ENCODE measurements at regions not wholly inside any gene's neighbourhood (a gene's known extent, or its start where the extent isn't known, plus 50 kb on each side); places are given as distances from the start of the nearest gene placed in this dataset.
A peak's percentile ranks its signal among the peaks of the same experiment; 100 is the strongest.

- TF ChIP-seq, protein P1, sequence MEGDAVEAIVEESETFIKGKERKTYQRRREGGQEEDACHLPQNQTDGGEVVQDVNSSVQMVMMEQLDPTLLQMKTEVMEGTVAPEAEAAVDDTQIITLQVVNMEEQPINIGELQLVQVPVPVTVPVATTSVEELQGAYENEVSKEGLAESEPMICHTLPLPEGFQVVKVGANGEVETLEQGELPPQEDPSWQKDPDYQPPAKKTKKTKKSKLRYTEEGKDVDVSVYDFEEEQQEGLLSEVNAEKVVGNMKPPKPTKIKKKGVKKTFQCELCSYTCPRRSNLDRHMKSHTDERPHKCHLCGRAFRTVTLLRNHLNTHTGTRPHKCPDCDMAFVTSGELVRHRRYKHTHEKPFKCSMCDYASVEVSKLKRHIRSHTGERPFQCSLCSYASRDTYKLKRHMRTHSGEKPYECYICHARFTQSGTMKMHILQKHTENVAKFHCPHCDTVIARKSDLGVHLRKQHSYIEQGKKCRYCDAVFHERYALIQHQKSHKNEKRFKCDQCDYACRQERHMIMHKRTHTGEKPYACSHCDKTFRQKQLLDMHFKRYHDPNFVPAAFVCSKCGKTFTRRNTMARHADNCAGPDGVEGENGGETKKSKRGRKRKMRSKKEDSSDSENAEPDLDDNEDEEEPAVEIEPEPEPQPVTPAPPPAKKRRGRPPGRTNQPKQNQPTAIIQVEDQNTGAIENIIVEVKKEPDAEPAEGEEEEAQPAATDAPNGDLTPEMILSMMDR (IDR thresholded peaks at IDR 0.05; ENCODE audit: low read depth, low read length, missing control alignments) = no peak
- no peak overlapping the region; the same call in 1 of the 2 replicates for H3K4me3 ChIP-seq (ENCODE audit: low read depth, low read length)
- DNase-seq (ENCODE audit: low read depth) = no peak
Measured at GRCh38 chr4:10746371-10747171, 62.0 kb upstream of the CLNK start.

GRCh38 chr4:10743357-10743756 is 58.8 kb upstream of the CLNK start:
- H3K4me3 ChIP-seq (ENCODE audit: low read depth, low read length) = no peak overlapping the region
- TF ChIP-seq, protein P1 (IDR thresholded peaks at IDR 0.05; ENCODE audit: low read depth, low read length, missing control alignments) = no peak
- peak; percentile 76 for DNase-seq (ENCODE audit: low read depth)

- H3K4me3 ChIP-seq (ENCODE audit: low read depth, low read length) = no peak overlapping the region
- no peak for DNase-seq (ENCODE audit: low read depth)
- TF ChIP-seq, protein P1 (IDR thresholded peaks at IDR 0.05; ENCODE audit: low read depth, low read length, missing control alignments) = no peak
Measured at GRCh38 chr4:10741961-10742699, 57.6 kb upstream of the CLNK start.

- no peak overlapping the region for H3K4me3 ChIP-seq (ENCODE audit: low read depth, low read length)
- TF ChIP-seq, protein P1 (IDR thresholded peaks at IDR 0.05; ENCODE audit: low read depth, low read length, missing control alignments) = no peak
- DNase-seq (ENCODE audit: low read depth) = no peak
Measured at GRCh38 chr4:10740891-10741620, 56.5 kb upstream of the CLNK start.

DNA sequence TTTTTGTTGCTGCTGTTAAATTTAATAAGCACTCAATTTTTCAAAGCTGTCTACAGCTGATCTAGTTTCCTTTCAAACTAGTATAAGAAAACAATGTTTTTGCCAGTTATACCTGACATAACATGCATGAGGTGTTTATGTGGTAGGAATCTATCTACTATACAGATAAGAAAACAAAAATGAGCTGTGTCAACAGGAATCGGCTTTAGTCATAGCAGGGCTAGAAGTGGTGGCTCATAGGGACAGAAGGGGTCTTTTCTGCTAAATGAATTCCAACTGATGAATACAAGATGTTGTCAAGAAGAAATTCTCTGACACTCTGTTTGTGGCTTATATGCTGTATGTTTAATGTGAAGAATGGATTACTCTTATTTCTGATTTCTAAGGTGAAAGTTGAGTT is 55.7 kb upstream of the CLNK start:
- no peak overlapping the region for H3K4me3 ChIP-seq (ENCODE audit: low read depth, low read length)
- no peak for DNase-seq (ENCODE audit: low read depth)
- TF ChIP-seq, protein P1 (IDR thresholded peaks at IDR 0.05; ENCODE audit: low read depth, low read length, missing control alignments) = no peak

DNA sequence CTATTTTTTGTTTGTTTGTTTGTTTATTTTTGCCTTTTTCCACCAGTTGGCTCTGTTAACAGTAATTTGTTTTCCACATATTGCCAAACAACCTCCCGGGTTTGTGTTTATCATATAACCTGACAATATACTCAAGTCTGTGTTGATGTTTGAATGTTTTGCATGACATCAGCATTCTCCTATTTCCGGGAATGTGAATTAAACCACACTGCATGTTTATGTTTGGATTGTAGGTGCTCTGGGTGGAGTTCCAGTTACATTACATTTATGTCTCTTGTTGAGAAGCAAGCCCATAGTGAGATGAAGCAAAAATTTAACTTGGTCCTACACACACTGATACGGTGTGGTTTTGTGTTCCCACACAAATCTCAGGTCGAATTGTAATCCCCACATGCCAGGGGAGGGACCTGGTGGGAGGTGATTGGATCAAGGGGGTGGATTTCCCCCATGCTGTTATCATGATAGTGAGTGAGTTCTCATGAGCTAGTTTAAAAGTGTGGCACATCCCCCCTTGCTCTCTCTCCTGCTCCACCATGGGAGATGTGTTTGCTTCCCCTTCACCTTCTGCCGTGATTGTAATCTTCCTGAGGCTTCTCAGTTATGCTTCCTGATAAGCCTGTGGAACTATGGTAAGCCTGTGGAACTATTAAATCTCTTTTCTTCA is 54.4 kb upstream of the CLNK start:
- no peak for DNase-seq (ENCODE audit: low read depth)
- TF ChIP-seq, protein P1 (IDR thresholded peaks at IDR 0.05; ENCODE audit: low read depth, low read length, missing control alignments) = no peak
- H3K4me3 ChIP-seq (ENCODE audit: low read depth, low read length) = no peak overlapping the region
